CD4-positive, alpha-beta T cell treated with Interferon gamma for 1 hour (primary cell): ENCODE measurements at regions not wholly inside any gene's neighbourhood (a gene's known extent, or its start where the extent isn't known, plus 50 kb on each side); places are given as distances from the start of the nearest gene placed in this dataset.

Experiments used
- DNase-seq: peaks from one replicate; pipeline ENCODE4 v3.0.0-alpha.2; 2020

DNA sequence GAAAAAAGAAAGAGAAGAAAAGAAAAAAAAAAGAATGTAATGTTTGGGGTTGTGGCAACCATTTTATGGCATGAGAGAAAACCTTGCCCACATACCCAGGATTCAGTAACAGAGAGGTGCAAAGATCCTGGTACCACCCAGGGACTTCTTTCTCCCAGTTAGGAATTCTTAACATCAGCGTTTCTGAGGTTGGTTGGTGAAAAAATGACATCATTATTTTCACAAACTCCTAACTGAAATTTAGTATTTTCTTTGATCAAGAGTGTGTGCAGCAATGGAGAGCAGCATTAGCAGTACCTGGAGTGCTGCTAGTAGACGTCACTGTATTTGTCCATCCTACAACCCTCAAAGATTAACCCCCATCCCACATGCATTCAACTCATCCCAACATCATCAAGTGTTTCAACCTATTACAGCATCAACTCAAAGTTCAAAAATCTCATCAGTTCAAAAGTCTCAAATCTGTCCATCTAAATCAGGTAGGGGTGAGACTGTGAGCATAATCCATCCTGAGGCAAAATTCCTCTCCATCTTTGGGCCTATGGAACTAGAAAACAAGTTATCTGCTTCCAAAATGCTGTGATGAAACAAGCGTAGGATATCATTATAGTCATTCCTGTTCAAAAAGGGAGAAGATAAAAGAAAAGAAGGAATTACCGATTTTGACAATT, 60.1 kb upstream of the MSX2 start:
- DNase-seq = no peak

DNA sequence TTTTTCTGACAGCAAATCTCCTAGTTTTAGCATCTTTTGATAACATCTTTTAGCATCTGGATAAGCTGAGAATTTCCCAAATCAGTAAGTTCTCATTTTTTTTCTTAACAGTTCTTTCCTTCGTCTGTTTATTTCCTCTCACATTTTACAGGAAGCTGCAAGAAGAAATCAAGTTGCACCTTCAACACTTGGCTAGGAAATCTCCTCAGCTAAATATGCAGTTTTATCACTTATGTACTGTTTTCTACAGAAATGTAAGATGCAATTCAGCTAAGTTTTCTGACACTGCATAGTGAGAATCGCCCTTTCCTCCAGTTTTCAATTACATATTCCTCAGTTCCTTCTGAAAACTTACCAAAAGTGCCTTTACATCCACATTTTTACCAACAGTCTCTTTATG, 59.0 kb upstream of the MSX2 start:
- no peak for DNase-seq

DNA sequence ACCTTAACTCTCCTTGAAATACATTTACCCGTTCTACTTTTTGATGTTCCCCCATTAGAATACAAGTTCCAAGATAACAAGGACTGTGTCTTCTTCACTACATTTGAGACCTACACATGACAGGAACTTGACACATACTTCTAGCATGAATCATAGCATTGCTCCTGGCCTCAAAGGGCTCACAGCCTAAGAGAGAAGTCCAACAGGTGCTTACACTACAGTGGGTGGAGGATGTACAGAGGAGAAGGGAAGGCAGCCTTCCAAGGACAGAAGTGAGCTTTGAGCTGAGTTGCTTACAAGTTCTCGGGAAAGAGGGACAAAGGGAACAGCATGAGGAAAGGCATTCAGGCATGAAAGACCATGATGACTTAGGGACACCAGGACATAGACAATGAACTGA, 56.9 kb upstream of the MSX2 start:
- DNase-seq = no peak

DNA sequence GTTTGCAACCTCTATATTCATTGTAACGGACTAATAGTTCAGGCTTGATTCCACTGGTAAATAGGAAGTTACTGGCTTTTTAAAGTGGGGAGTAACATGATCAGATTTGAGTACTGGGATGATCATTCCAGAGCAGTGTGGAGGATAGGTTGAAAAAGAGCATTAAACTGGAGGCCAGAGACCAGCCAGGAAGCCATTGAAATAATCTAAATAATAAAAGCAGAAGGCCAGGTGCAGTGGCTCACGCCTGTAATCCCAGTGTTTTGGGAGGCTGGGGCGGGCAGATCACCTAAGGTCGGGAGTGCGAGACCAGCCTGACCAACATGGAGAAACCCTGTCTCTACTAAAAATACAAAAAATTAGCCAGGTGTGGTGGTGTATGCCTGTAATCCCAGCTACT, 56.0 kb upstream of the MSX2 start:
- no peak for DNase-seq
